SH-SY5Y (cell line): ENCODE measurements at regions not wholly inside any gene's neighbourhood (a gene's known extent, or its start where the extent isn't known, plus 50 kb on each side); places are given as distances from the start of the nearest gene placed in this dataset.

Experiments used
- GATA2 ChIP-seq: IDR thresholded peaks from 2 replicates; pipeline ENCODE4 v1.6.1; 2011; ENCODE audit warnings: mild to moderate bottlenecking, low read depth, low read length
- GATA3 ChIP-seq: IDR thresholded peaks from 2 replicates; pipeline ENCODE4 v1.6.1; 2011; ENCODE audit warnings: low read depth, mild to moderate bottlenecking, low read length, moderate library complexity

DNA sequence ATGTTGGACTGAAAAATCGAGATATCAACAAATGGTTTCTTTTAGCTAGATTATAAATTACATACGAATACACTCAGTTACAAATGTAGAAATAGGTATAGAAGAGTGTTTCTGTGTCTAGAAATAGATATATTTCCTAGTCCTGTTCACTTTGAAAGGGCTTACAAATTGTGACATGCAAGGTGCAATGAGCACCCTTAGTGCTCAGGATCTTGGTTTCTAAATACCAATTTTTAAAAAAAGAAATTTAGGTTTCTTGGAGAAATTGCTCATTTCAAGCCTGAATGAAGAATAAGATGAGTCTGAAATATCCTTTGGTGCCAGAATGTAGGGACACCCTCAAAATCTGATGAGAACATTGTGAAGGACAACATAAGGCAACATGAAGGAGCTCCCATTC is 306.0 kb downstream of the CRPPA start:
- TF ChIP-seq GATA2 (no peak), GATA3 (no peak)

DNA sequence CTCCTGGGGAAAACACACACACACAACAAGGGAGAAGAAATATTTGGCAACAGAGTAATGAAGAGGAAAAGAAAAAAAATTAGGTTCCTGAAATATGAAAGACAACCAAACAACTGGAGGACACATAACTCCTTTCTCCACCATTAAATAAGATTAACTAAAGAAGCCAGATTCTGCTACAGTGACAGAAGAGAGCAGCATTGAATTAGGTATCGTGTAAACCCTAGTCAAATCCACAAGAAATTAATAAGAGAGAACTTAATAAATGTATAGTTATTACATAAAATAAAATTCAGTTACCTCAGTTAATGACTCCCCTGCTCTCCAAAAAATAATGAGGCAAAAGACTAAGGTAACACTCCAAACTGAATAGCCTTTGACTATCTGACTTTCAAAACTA is 306.7 kb downstream of the CRPPA start:
- TF ChIP-seq GATA3 (no peak), GATA2 (no peak)

DNA sequence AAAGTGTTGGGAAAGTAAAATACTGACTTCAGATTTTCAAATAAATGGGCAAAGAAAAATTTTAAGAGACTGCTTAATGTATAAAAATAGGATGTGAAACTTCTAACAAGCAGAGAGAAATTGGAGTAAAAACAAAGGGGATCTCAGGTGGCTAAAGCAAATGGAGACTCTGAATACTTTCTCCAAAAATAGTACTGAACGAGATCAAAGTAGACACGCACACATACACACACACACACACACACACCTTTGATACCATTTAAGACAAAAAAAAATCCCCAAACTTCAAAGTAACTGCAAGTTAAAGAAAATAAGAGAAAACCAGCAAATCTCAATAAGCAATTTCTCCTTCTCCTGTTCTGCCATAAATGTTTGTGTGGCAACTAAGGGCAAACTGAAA is 307.3 kb downstream of the CRPPA start:
- TF ChIP-seq GATA3 (no peak), GATA2 (no peak)

DNA sequence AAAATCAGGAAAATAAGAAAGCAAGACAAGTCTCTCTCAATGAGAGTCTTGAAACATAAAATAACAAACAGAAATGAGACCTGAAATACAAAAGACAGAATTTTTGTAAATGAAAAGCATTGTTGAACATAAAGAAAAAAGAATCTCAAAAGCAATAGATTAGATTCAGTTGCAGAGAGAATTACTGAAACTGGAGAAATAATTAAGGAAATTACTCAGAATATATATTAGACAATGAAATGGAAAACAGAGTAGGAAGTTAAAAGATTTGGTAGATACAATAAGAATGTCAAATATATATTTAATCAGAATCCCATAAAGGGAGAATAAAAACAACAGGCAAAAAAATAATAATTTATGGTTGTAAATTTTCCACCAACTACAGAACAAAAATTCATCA is 308.3 kb downstream of the CRPPA start:
- no peak for TF ChIP-seq GATA3
- TF ChIP-seq GATA2 = no peak

DNA sequence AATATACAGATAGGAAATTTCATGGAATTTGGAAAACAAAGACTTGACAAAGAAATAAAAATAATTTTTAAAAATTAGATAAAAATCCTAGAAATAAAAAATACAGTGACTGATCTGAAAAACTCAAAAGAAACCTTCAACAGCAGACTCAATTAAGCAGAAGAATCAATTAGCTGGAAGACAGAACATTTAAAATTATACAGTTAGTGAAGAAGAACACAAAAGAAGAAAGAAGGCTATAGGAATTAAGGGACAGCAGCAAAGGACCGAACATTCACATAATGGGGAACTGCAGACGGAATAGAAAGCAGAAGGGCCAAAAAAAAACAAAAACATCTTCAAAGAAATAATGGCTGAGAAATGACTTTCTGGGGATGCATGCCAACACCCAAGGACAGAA is 314.5 kb downstream of the CRPPA start:
- TF ChIP-seq GATA2 (no peak), GATA3 (no peak)

DNA sequence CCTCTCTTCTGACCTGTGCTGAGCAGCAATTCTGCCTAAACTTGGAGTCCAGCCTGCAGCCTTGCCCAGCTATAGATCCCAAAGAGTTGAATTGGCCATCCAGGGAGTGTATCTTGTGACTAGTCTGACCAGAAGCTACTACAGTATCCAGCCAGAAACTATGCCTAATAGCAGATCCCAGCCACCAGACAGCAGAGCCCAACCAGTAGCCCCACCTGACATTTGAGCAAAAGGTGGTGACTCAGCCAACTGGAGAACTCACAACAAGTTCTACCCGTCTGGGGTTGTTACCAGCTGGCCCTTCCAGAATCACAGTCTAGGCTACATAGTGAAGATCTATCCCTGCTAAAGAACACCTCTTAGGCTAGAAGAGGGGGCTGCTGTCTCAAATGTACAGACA is 315.0 kb downstream of the CRPPA start:
- no peak for TF ChIP-seq GATA3
- TF ChIP-seq GATA2 = no peak

DNA sequence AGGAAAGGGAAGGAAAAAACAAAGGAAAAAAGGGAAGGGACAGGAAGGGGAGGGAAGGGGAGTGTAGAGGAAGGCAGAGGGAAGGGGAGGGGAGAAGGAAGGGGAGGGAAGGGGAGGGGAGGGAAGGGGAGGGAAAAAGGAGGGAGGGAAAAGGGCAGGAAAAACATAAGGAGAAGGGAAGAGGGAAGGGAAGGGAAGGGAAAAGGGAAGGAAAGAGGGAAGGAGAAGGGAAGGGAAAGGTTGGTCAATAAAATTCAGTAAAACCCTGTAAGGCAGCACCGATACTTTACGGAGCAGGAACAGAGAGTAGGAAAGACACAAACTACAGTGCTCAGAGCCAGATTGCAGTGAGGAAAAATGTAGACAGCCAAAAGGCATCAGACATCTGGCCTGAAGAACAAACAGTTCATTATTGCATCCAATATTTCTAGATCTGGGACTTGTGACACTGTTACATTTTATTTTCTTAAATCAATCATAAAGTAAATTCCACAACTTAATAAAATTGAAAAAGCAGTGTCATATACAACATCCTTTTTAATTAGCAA is 322.0 kb downstream of the CRPPA start:
- TF ChIP-seq GATA3 = no peak
- TF ChIP-seq GATA2 = no peak

DNA sequence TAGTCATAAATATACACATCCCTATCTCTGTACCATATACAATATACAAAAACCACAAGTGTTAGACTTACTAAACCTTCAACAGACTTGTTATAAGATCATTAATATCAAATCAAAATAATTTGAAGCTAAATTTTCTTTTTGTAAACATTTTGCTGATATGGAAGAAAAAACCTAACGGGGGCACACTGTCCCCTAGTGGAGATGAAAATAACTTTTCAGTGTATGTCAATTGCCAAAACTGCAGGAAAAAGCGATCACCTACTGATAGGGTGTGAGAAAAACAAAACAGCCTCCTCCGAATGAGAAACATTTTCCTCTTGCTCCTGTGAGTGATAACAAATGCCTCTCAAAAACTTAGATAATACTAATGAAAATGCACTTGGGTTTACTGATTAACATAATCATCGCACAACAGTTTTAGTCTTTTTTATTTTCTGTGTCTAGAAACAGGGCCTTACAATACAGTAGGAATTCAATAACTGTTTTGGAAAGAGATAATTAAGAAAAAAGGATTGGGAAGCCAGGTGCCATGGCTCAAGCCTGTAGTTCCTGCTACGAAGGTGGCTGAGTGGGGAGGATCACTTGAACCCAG is 322.7 kb downstream of the CRPPA start:
- no peak for TF ChIP-seq GATA2
- TF ChIP-seq GATA3 = no peak

DNA sequence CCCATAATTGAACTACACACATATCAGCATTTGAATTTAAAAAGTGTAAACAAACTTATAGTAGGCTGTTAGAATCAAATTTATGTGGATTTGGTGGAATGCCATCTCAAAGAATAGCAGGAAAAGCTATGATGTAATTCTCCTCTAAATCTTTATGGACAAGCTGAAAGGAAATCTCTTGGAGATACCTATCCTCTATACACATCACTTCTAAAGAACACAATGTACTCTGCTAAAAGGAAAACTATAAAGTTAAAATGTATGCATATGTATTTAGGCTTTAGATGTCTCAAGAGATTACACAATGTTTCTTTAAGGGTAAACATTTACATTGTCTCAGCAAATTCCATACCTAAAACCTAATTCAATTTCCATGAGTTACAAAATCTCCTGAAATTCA is 323.3 kb downstream of the CRPPA start:
- TF ChIP-seq GATA3 (no peak), GATA2 (no peak)

DNA sequence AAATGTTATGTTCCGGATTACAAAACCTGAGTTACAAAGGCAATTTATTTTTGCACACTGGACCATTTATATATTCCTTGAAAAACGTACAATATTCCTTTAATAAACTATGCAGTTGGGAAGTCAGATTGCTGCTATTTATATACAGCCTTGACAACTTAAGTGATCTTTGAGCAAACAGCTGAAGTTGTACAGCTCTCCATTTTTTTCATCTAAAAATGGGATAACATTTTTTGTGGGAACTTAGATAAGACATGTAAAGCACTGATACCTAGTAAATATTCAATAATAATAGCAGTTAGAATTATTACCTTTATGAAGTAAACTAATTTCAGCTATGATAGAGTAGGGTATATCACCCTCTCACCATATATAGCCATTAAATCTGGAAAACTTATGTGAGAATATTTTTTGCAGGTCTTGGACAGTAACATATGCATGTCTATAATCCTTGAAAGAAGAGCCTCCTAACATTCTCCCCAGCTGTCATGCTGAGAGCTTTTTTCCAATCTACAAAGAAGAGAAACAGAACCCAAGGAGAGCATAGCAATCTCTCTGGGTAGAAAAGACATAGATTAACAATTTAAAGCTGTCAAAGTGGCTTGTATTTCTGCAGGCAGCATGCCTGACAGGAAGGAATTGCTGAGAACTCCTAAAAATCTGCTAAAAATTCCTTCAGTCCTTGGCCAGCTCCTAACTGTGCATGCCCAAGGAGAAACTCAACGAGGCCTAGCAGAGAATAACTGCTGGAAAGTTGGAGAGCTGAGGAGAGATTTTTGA is 326.0 kb downstream of the CRPPA start:
- TF ChIP-seq GATA3 = no peak
- no peak for TF ChIP-seq GATA2

DNA sequence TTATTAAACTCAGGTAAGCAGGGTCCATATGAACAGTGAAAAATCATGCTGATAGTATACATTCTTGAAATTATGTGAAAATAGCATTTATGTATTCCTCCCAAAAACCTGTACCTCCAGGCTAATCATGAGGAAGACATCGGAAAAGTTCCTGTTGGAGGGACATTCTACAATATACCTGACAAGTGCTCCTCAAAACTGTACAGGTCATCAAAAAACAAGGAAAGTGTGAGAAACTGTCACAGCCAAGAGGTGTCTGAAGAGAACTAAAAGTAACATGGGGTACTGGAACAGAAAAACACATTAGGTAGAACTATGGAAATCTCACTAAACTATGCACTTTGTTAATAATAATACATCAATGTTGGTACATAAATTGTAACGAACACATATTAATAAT is 326.7 kb downstream of the CRPPA start:
- no peak for TF ChIP-seq GATA2
- TF ChIP-seq GATA3 = no peak

DNA sequence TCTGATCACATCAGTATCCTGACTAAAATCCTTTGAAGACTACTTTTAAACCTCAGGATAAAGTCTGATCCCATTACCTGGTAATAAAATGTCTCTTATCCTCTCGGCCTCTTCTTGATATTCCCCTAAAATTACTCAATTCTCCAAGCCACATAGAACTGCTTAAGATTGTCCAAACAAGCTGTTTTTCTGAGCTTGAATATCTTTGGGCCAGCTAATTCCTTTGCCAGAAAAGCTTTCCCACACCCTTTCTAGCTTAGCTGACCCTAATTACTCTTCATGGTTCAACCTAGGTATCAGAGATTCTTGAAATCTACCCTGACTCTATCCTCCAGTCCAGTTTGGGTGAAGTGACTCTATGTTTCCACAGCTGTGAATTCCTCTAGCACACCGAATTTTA is 328.6 kb downstream of the CRPPA start:
- TF ChIP-seq GATA2 (no peak), GATA3 (no peak)

DNA sequence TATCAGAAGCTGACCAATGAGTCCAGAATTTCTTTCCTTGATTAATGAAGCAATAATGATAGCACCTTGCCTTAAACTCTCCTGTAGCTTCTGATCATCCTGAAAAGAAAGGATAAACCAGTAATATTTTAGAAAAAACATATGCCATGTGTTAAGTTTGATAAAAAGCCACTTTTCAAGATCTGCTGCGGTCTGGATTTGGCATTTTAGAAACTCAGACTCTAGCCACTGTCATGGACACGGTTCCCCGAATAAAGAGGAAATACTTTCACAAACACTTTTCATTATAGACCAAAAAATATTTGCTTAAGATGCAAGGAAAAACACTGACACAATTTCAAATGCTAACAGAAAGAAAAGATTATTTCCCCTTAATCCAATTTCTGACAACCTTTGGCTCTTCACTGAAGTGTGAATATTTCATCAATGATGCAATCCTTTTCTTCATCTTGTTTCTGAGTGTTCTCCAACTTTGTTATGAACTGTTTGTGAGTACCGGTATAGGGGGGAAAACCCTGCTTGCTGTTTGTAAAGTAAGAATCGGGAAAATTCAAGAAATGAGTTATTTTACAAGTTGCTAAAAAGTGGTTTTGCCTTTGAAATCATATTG is 329.5 kb downstream of the CRPPA start:
- TF ChIP-seq GATA2 (no peak), GATA3 (no peak)

DNA sequence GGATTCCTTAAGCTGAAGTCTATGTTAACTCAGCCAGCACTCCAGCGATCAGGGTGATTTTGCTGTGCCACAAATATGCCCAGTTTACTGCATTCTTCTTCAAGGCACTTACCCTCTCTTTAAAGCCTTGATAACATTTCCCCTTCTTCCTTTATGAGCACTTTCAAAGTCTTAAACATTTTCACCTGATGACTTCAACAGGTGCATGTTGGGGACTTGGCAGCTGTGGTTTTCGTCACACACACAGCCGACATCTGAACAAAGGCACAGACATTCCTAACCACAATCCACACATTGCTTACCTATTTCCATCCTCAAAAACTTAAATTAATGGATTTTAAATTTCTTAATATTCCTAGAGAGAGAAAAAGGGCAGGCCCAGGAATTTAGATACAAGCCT is 331.5 kb downstream of the CRPPA start:
- TF ChIP-seq GATA2 = no peak
- TF ChIP-seq GATA3 = no peak

DNA sequence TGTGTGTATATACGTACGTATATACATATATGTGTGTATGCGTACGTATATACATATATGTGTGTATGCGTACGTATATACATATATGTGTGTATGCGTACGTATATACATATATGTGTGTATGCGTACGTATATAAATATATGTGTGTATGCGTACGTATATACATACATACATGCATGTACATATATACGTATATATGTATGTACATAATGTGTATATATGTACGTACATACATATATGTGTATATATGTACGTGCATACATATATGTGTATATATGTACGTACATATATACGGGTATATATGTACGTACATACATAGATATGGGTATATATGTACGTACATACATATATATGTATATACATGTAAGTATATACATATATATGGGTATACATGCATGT is 332.1 kb downstream of the CRPPA start:
- no peak for TF ChIP-seq GATA3
